ENCODE measurements at regions not wholly inside any gene's neighbourhood (a gene's known extent, or its start where the extent isn't known, plus 50 kb on each side); places are given as distances from the start of the nearest gene placed in this dataset.

GRCh38 chr4:152117520-152117919 lies 356.7 kb upstream of the GATB start:
- TF ChIP-seq TAF1 (IDR thresholded peaks at IDR 0.05; ENCODE audit: borderline replicate concordance, insufficient read depth, low read length) (no peak), POLR2AphosphoS5 (IDR thresholded peaks at IDR 0.05; ENCODE audit: low read depth, low read length) (no peak), REST (IDR thresholded peaks at IDR 0.05; ENCODE audit: insufficient read depth in 1 of 2, low read depth in 2 of 2, low read length in 2 of 2) (no peak), FOXP2 (optimal IDR thresholded peaks at IDR 0.05; ENCODE audit: borderline replicate concordance, extremely low read depth, extremely low read length, insufficient read depth) (no peak), SIN3A (IDR thresholded peaks at IDR 0.05; ENCODE audit: borderline replicate concordance, insufficient read depth, low read length) (no peak)

DNA sequence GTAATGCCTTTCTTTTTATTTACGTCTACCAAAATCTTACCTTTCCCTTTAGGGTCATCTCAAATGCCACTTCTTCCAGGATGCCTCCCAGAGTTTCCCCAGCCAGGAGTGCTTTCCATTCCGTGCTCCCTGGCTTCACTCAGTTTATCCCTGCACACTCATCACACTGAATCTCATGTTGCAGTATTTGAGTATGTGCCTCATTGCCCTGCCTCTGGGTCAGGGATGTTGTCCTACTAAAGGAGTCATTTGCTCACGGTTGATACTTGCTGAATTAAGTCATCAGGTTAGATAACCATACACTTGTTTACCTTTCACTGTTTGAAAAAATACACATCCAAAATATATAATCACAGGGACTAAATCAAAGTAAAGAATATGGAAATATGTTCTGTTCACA lies 356.2 kb upstream of the GATB start:
- TF ChIP-seq REST (IDR thresholded peaks at IDR 0.05; ENCODE audit: insufficient read depth in 1 of 2, low read depth in 2 of 2, low read length in 2 of 2) (no peak), POLR2AphosphoS5 (IDR thresholded peaks at IDR 0.05; ENCODE audit: low read depth, low read length) (no peak), SIN3A (IDR thresholded peaks at IDR 0.05; ENCODE audit: borderline replicate concordance, insufficient read depth, low read length) (no peak), FOXP2 (optimal IDR thresholded peaks at IDR 0.05; ENCODE audit: borderline replicate concordance, extremely low read depth, extremely low read length, insufficient read depth) (no peak), TAF1 (IDR thresholded peaks at IDR 0.05; ENCODE audit: borderline replicate concordance, insufficient read depth, low read length) (no peak)

DNA sequence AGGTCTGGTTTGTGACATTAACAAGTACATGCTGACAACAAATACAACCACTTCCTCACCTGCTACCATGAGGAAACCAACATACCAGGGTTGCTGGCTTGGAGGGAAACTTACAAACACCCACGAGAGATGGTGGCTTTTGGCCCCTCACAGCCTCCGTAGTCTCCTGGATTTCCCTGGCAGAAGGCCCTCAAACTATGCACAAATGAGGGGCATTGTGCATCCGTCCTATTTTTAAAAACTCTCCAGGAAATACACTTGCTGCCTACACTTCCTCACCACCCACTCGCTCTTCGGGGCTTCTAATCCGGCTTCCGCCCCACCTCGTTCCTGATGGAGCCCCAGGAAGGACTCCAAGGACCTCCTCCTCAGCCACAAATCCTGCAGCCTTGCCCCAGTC lies 355.0 kb upstream of the GATB start:
- TF ChIP-seq SIN3A (IDR thresholded peaks at IDR 0.05; ENCODE audit: borderline replicate concordance, insufficient read depth, low read length), result no peak
- TF ChIP-seq POLR2AphosphoS5 (IDR thresholded peaks at IDR 0.05; ENCODE audit: low read depth, low read length), result no peak
- no peak for TF ChIP-seq TAF1 (IDR thresholded peaks at IDR 0.05; ENCODE audit: borderline replicate concordance, insufficient read depth, low read length)
- TF ChIP-seq FOXP2 (optimal IDR thresholded peaks at IDR 0.05; ENCODE audit: borderline replicate concordance, extremely low read depth, extremely low read length, insufficient read depth), result no peak
- TF ChIP-seq REST (IDR thresholded peaks at IDR 0.05; ENCODE audit: insufficient read depth in 1 of 2, low read depth in 2 of 2, low read length in 2 of 2), result no peak

GRCh38 chr4:152115118-152115517 lies 354.3 kb upstream of the GATB start:
- TF ChIP-seq FOXP2 (optimal IDR thresholded peaks at IDR 0.05; ENCODE audit: borderline replicate concordance, extremely low read depth, extremely low read length, insufficient read depth), result no peak
- no peak for TF ChIP-seq REST (IDR thresholded peaks at IDR 0.05; ENCODE audit: insufficient read depth in 1 of 2, low read depth in 2 of 2, low read length in 2 of 2)
- no peak for TF ChIP-seq SIN3A (IDR thresholded peaks at IDR 0.05; ENCODE audit: borderline replicate concordance, insufficient read depth, low read length)
- no peak for TF ChIP-seq TAF1 (IDR thresholded peaks at IDR 0.05; ENCODE audit: borderline replicate concordance, insufficient read depth, low read length)
- no peak for TF ChIP-seq POLR2AphosphoS5 (IDR thresholded peaks at IDR 0.05; ENCODE audit: low read depth, low read length)

GRCh38 chr4:152114562-152114961 lies 353.8 kb upstream of the GATB start:
- TF ChIP-seq FOXP2 (optimal IDR thresholded peaks at IDR 0.05; ENCODE audit: borderline replicate concordance, extremely low read depth, extremely low read length, insufficient read depth) (no peak), POLR2AphosphoS5 (IDR thresholded peaks at IDR 0.05; ENCODE audit: low read depth, low read length) (no peak), SIN3A (IDR thresholded peaks at IDR 0.05; ENCODE audit: borderline replicate concordance, insufficient read depth, low read length) (no peak), TAF1 (IDR thresholded peaks at IDR 0.05; ENCODE audit: borderline replicate concordance, insufficient read depth, low read length) (no peak), REST (IDR thresholded peaks at IDR 0.05; ENCODE audit: insufficient read depth in 1 of 2, low read depth in 2 of 2, low read length in 2 of 2) (no peak)

All from PFSK-1 (cell line).